GM21423 (cell line): ENCODE measurements at regions not wholly inside any gene's neighbourhood (a gene's known extent, or its start where the extent isn't known, plus 50 kb on each side); places are given as distances from the start of the nearest gene placed in this dataset.

Experiments
- ATAC-seq: cut with Tn5 transposase; IDR thresholded peaks from one replicate; pipeline ENCODE4 v1.9.1; 2021; ENCODE audit warnings: mild to moderate bottlenecking, moderate library complexity; ENCODE audit not compliant: unreplicated experiment

- no peak for ATAC-seq
Observed at GRCh38 chr5:126192226-126192625, 231.0 kb upstream of the GRAMD2B start.

GRCh38 chr5:126195410-126196100 is 227.7 kb upstream of the GRAMD2B start:
- no peak for ATAC-seq

- no peak for ATAC-seq
Observed at GRCh38 chr5:126198531-126198930, 224.7 kb upstream of the GRAMD2B start.

GRCh38 chr5:126199467-126199866 is 223.7 kb upstream of the GRAMD2B start:
- ATAC-seq: no peak

GRCh38 chr5:126208691-126209090 is 214.5 kb upstream of the GRAMD2B start:
- ATAC-seq: no peak

- ATAC-seq: no peak
Observed at GRCh38 chr5:126210955-126211354, 212.3 kb upstream of the GRAMD2B start.

- ATAC-seq: no peak
Observed at GRCh38 chr5:126219616-126220015, 203.6 kb upstream of the GRAMD2B start.

GRCh38 chr5:126220725-126221124 is 202.5 kb upstream of the GRAMD2B start:
- ATAC-seq: no peak

- ATAC-seq: no peak
Observed at GRCh38 chr5:126228934-126229333, 194.3 kb upstream of the GRAMD2B start.

GRCh38 chr5:126233256-126233655 is 190.0 kb upstream of the GRAMD2B start:
- no peak for ATAC-seq

GRCh38 chr5:126234563-126235195 is 188.5 kb upstream of the GRAMD2B start:
- ATAC-seq: no peak

- ATAC-seq: no peak
Observed at GRCh38 chr5:126235628-126236027, 187.6 kb upstream of the GRAMD2B start.

- ATAC-seq: no peak
Observed at GRCh38 chr5:126236994-126237393, 186.2 kb upstream of the GRAMD2B start.

GRCh38 chr5:126248611-126249010 is 174.6 kb upstream of the GRAMD2B start:
- ATAC-seq: no peak

- ATAC-seq: no peak
Observed at GRCh38 chr5:126251024-126251423, 172.2 kb upstream of the GRAMD2B start.

- ATAC-seq: no peak
Observed at GRCh38 chr5:126253406-126253805, 169.8 kb upstream of the GRAMD2B start.

- no peak for ATAC-seq
Observed at GRCh38 chr5:126263591-126264184, 159.5 kb upstream of the GRAMD2B start.

- no peak for ATAC-seq
Observed at GRCh38 chr5:126265917-126266316, 157.3 kb upstream of the GRAMD2B start.

GRCh38 chr5:126267438-126267837 is 155.8 kb upstream of the GRAMD2B start:
- no peak for ATAC-seq

GRCh38 chr5:126268697-126269315 is 154.4 kb upstream of the GRAMD2B start:
- ATAC-seq: no peak

- ATAC-seq: no peak
Observed at GRCh38 chr5:126269511-126269910, 153.7 kb upstream of the GRAMD2B start.

- ATAC-seq: no peak
Observed at GRCh38 chr5:126271141-126271540, 152.1 kb upstream of the GRAMD2B start.
